HG02884 (cell line): ENCODE measurements at regions not wholly inside any gene's neighbourhood (a gene's known extent, or its start where the extent isn't known, plus 50 kb on each side); places are given as distances from the start of the nearest gene placed in this dataset.
"Not testable (repeated sequence)": the region's sequence is repeated elsewhere in the genome, so short reads cannot be mapped to it uniquely, and the experiment has no call there.

Experiments used
- ATAC-seq: cut with Tn5 transposase; IDR thresholded peaks from one replicate; pipeline ENCODE4 v1.9.1; 2021; ENCODE audit warnings: mild to moderate bottlenecking, moderate library complexity; ENCODE audit not compliant: unreplicated experiment

DNA sequence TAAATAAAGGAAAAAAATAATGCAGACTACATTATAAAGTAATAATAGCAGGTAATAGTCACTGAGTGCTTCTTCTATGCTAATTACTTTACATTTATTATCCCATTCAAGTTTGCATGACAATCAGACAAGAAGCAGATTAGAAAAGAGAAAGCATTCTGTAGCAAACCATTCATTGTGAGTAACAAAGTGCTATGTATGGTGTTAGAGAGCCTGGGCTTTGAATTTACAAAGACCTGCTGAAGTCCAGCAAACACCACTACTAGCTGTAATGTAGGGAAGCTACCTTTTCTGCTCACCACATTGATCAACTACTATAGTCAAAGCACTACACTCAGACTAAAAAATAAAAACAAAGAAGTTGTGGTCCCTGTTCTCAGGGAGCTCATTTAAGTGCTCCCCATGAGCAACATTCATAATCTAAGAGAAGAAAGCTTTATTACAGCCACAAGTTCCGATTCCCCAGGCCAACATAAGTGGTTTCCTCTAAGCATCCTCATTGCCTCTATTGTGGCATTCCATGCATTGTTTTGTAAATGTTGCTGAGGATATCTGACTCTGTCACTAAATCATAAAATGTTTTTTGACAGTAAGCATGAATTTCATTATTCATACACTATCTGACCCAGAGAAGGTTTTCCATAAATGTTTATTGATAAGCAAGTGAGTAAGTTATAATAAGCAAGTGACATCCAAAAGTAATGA lies 108.5 kb downstream of the FOXD4L6 start:
- ATAC-seq, result not testable (repeated sequence)

DNA sequence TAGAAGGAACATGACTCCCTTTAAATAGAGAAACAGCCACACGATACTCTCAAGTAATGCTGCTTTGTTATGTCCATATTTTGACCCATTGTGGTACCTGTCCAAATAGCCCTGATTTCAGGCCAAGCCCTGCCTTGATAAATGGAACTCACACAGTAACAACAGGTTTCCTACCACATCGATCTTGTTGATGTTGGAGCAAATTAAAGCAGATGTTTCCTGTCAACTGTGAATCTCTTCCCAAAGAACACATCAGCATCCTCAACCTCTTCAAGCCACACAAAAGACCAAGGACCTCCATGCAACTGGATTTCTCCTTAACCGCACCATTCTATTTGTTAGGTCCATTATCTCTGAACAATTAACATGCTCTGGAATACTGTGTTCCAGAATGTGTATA lies 109.5 kb downstream of the FOXD4L6 start:
- not testable (repeated sequence) for ATAC-seq

DNA sequence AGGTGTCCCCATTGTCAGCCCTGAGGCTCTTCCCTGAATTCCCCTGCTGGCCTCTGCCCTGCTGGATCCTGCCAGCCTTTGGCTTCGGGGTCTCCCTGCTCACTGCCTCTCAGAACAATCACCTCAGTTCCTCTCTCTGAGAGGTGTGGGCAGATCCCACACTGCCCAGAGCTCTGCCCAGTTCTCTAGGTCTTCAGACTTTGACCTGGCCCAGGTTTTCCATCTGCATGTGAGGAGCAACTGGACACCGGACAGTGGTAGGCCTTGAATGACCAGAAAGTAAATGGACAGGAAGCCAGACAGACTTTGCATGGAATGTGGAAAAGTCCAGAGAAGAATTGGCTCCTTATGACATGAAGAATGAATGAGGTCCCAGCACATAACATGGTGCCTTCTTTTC lies 111.8 kb downstream of the FOXD4L6 start:
- not testable (repeated sequence) for ATAC-seq

DNA sequence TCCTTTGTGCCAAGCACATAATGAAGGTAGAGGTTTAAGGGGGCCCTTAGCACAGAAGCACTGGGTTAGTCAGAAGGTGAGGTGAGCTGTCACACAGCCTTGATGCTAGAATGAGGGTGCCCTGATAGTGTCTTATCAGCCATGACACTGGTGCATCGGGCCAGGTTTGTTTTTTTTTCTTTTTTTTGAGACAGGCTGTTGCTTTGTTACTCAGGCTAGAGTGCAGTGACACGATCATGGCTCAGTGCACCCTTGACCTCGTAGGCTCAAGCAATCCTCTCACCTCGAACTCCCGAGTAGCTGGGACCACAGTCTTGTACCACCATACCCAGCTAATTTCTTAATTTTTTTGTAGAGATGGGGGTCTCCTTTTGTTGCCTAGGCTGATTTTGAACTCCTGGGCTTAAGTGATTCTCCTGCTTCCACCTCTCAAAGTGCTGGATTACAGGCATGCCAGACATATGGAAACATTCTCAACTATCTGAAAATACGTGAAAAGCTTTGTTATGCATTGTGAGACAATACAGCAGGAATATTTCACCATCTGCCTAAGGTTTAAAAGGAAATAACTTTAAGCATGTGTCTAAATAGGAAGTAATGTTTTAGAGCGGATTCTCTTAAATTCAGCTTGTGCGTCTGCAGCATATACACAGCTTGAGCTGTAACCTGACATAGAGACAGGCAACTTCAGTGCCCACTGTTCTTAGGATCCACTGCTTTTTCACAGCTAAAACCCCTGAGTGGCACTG lies 128.4 kb downstream of the FOXD4L6 start:
- not testable (repeated sequence) for ATAC-seq

DNA sequence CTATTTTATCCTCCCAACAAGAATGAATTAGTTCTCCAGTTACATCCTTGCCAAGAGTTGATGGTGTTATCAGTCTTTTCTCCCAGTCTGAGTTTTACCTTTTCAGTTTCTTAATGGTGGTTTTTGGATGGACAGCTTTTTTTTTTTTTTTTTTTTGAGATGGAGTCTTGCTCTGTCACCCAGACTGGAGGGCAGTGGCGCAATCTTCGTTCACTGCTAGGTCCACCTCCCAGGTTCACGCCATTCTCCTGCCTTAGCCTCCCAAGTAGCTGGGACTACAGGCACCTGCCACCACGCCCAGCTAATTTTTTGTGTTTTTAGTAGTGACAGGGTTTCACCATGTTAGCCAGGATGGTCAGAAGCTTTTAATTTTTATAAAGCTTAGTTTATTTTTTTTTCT lies 133.0 kb downstream of the FOXD4L6 start:
- not testable (repeated sequence) for ATAC-seq

DNA sequence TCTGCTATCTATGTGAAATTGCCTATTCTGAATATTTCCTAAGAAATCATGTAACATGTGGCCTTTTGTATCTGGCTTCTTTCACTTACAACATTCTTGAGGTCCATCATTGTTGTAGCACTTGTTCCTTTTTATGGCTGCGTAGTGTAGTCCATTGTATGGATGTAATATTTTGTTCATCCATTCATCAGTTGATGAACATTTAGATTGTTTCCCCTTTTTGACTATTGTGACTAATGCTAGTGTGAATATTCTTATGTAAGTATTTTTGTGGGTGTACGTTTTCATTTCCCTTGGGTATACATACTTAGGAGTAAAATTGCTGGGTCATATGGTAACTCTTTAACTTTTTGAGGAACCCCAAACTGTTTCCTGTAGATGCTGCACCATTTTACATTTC lies 134.6 kb downstream of the FOXD4L6 start:
- ATAC-seq, result not testable (repeated sequence)

DNA sequence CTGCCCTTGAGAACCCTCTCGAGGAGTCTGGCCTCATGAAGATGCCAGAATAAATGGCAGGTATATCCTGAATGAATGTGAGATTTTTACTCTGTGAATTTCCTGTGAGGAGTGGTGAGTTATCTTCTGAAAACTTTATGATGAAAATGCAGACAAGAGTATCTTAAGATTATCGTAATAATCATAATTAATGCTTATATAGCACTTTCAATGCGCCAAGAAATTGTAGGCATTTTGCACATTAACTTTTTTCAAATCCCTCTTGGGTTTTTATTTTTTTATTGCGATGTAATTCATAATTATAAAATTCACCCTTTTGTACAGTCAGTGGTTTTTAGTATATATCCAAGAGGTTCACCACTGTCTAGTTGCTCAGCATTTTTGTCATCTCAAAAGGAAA lies 135.1 kb downstream of the FOXD4L6 start:
- not testable (repeated sequence) for ATAC-seq

DNA sequence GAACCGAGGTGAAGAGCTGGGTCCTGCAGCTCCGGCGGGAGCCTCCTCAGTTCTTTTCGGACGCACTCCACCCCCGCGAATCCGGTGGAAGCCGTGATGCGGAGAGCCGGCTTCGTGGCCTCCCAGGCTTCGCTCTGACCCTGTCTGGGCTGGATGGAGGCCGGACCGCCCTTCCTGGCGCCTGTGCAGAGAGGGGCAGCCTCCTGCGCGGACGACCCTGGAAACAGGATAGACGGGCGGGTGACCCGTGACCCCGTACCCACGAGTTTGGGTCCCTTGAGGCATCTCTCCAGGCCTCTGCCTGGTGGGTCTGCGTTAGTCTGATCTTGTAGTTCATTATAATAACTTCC lies 136.0 kb downstream of the FOXD4L6 start:
- ATAC-seq, result peak; percentile 30

DNA sequence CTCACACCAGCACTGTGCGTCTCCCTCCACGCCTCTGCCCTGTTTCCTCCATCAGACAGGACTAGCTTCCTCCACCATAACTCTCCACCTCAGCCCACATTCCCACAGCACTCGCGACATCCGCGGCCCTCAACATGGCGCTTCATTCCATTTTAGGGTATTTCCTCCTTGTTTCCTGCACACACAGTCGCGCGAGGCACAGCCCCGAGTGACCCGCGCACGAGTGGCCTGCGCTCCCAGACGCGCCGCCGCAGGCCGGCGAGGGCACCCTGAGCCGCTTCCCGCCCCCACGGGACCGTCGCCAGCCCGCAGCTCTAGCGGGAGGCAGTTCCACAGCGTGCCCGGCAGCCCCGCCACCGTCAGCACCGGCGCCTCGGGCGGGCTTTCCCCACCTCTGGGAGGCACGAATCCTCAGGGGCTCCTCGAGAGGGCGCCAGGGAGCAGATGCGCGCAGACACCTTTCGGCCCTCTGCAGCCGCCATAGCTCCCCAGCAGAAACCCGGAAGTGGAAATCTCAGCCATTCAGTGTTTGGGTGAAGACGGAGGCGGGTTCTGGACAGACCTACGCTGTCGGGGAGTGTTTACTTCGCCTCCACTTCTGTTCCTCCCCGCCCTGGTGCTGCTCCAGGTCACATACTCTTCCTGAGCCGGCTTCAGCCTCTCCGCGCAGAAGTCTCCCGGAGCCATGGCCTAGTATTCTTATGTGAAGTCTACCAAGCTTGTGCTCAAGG lies 136.6 kb downstream of the FOXD4L6 start:
- peak; percentile 100 for ATAC-seq

DNA sequence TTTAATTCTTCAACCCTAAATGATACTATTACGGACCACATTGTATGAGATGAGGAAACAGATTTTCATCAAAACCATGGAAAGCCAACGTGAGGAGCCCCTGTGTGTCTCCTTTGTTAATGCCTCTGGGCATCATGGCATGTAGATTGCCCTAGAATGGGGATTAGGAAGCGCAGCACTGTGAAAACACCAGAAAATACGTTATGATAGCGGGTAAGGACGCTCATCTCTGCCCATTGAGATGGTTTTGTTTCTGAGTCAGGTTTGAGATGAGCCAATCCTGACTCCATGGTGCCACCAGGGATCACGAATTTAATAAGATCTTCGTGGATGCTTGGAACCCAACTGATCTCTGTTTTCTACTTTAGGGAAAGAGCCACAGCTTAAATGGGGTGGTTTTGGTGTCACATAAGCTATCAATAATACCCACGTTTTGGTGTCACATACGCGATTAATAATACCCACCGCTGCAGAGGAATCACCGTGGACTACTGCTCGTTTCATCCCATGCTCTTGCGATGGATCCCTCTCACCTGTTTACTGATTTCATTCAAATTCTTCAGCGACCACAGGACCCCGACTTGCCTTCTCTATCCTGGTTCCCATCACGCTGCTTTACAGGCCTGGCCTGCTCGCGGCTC lies 137.3 kb downstream of the FOXD4L6 start:
- not testable (repeated sequence) for ATAC-seq

DNA sequence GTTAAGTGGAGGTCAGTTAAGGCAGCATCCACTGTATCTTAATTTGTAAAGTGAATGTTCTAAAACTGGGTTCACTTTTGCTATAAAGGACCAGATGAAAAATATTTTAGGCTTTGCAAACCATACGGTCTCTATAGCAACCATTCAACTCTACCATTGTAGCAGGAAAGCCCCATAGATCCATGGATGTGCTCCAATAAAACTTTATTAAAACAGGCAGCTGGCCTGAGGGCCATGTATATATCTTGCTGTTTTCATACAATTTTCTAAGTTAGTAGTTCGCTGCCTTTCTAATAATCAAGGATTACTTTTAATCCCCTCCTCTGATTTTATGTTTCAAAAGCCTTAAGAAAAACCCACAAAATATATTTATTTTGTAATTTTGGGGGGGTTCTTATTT lies 142.1 kb downstream of the FOXD4L6 start:
- ATAC-seq, result not testable (repeated sequence)

DNA sequence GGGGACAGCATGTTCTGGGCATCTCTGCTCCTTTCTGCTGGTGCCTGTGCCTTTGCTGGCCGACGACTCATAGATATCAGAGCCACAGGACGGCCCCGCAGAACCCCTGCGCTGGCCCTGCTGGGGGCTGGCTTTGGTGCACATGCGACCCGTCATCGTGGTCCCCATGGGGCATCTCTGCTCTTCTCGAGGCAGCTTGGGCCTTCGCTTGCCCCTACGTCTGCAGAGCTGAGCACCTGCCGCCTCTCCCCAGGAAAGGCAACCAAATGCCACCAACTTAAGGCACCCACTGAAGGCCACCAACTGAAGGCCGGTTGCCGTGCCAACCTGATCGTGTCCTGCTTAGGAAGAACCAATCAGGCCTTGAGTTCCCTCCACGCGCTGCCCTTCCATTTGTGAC lies 153.1 kb downstream of the FOXD4L6 start:
- not testable (repeated sequence) for ATAC-seq

DNA sequence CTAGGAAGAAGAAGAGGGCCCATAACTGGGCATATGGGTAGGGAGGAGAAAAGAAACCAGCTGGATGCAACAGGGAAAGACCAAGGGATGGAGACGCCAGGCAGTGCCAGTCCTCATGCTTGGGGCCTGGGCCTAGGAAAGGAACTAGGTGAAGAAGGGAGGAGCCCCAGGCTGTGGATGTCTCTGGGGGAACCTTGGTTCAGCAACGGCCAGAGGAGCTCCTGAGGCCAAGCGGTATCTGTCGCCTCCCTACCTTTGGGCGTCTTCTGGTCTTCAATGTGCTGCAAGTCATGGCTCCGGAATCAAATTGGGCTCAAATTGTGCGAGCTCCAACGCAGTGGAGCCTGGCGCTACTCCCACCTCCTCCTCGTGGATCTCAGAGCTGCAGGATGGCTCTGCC lies 153.6 kb downstream of the FOXD4L6 start:
- ATAC-seq, result not testable (repeated sequence)

DNA sequence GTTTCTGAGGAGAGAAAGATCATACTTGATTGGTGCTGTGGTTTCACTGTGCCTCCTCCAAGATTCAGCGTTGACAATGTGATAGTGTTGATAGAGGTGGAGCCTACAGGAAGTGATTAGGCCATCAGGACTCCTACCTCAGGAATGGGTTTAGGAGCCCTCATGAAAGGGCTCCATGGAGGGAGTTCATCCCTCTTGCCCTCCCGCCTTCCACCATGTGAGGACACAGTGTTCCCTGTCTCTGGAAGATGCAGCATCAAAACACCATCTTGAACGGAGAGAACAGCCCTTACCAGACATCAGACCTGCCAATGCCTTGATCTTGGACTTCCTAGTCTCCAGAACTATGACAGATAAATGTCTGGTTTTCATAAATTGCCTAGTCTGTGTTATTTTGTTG lies 156.7 kb downstream of the FOXD4L6 start:
- not testable (repeated sequence) for ATAC-seq

DNA sequence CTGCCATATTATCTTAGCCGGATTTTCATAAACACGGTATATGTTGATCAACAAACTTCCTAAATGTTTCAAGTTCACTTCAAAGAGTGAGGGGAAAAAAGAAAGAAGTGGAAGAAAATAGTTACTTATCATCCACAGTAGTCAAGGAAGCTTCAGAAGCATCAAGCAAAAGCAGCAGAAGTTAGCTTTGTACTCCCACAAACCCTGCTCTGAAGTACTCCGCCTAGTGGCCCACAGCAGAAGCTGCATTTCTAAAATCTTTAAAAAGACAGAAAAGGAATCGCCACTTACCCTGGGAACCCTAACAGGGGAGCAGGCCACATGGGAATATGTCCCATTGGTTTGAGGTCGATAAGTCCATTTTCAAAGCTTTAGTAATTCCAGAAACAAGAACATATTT lies 158.1 kb downstream of the FOXD4L6 start:
- not testable (repeated sequence) for ATAC-seq

DNA sequence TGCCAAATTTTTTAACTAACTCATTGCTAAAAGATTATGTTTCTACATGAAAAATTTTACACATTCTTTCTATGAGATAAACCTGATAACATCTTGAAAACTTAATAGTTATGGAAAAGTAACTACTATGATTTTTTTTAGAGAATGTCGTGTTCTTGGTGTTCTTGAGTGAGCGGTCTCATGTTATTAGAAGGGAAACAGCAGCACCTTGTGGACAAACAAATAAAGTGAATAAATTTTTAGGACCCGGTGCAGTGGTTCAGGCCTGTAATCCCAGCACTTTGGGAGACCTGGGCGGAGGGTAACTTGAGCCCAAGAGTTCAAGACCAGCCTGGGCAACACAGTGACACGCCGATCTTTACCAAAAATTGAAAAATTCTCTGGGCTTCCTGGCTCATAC lies 166.0 kb downstream of the FOXD4L6 start:
- ATAC-seq, result not testable (repeated sequence)

DNA sequence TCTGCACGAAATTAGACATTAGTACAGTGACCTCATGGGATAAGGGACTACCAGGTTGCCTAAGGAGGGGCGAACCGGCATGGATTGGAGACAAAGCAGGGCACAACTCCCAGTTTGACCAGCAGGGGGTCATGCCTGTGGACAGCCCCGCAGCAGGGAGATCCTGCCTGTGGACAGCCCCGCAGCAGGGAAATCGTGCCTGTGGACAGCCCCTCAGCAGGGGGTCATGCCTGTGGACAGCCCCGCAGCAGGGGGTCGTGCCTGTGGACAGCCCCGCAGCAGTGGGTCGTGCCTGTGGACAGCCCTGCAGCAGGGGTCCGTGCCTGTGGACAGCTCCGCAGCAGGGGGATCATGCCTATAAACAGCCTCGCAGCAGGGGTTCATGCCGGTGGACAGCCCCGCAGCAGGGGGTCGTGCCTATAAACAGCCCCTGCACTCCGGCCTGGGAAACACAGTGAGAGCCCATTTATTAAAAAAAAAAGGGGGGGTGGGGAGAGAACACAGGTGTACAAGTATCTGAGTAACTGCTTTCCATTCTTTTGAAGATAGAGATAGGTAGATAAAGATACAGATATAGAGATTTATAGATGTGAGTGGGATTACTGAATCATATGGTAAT lies 176.5 kb downstream of the FOXD4L6 start:
- not testable (repeated sequence) for ATAC-seq

DNA sequence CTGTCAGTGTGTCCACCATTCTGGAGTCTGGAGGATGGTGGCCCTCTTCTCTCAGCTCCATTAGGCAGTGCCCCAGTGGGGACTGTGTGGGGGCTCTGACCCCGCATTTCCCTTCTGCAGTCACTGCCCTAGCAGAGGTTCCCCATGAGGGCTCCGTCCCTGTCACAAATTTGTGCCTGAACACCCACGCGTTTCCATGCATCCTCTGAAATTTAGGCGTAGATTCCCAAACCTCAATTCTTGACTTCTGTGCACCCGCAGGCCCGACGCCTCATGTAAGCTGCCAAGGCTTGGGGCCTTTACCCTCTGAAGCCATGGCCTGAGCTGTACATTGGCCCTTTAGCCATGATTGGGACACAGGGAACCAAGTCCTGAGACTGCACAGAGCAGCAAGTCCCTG lies 182.3 kb downstream of the FOXD4L6 start:
- ATAC-seq, result not testable (repeated sequence)

DNA sequence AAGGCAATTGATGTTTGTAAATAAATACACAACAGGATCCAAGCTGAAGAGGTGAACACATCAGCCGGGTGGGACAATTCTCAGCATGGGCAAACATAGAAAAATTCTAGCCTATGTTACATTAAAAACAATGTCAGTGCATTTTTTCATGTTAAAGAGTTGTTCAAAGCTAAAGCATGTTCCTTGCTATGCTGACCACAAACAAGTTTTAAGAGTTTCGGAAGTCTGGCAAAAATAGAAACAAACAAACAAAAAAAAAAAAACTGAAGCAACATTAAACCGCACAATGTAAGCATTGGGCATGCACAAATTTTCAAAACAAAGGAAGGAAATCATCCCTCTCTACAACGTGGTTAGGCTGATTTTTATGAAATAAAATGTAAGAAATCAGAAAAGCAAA lies 185.8 kb downstream of the FOXD4L6 start:
- ATAC-seq, result not testable (repeated sequence)

DNA sequence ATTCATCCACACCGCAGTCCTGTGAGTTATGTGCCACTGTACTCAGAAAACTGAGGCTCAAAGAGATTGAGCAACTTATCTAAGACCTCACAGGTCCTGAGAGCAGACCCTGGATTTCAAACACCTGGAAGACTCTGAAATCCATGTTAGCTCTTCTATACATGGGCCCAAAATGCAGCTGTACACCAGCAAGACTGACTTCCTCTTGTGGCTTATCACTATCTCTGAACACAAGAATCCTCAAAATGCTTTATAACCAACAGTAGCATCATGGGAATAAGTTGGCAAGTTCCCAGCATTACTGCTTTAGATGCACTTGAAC lies 188.6 kb downstream of the FOXD4L6 start:
- not testable (repeated sequence) for ATAC-seq
